Activated T-cell treated with anti-CD3 and anti-CD28 coated beads for 24 hours (primary cell): ENCODE measurements at regions not wholly inside any gene's neighbourhood (a gene's known extent, or its start where the extent isn't known, plus 50 kb on each side); places are given as distances from the start of the nearest gene placed in this dataset.

Experiments
- DNase-seq: peaks from one replicate; pipeline ENCODE4 v3.0.0-alpha.2; 2020; ENCODE audit warnings: low read depth

DNA sequence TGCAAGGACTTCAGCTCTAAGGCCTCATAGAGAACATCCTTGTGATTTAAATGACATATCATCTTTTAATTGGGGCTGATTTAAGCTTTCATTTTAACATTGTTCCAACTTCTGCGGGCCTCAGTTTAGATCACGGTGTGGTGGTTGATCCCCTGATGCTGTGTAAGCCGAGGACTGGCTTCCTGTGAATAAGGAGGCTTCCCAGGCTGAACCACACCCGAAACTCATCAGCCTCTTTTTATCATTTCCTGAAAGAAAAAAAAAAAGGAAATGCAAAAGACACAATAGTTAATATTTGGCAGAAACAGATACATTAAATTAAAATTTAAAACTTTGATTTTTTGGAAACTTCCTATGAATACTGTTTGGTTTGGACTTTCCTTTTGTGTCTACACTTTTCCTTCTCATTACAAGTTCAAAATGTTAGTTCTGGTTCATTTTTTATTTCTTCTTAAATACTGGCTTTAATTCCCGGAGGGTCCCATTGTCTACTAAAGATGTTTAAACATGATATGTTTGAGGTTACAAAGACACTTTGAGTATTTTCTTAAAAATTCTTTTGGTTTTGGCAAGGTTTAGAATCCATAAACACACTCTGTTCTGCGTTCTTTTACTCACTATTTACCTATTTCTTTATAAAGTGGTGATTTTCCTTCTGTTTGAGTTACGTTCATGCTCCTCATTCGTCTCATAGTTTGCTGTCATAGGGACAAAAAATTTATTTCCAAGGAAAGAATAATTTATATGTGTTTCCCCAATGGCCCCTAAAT lies 230.0 kb upstream of the SULF2 start:
- no peak for DNase-seq

DNA sequence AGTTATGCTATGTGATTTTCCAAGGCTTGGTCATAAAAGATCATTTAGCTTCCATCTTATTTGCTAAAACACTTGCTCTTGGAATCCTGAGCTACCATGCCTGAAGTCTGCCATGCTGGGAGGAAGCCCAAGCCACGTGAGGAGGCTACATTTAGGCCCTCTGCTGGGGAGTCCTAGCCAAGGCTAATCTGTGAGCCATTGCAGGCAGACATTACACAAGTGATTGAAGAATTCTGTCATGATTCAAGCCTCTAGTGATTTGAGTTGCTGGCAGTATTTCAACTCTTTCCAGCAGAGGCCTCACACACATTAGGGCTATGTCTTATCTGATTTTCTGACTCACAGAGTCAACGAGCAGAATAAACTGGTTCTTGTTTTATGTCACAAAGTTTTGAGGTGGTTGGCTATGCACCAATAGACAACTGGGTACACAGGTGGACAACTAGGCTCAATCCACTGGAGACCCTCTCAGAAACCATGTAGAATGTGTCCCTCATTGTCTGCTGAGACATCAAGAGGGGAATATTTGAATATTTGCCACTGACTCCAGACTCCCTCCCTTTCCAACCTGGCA lies 227.2 kb upstream of the SULF2 start:
- no peak for DNase-seq

DNA sequence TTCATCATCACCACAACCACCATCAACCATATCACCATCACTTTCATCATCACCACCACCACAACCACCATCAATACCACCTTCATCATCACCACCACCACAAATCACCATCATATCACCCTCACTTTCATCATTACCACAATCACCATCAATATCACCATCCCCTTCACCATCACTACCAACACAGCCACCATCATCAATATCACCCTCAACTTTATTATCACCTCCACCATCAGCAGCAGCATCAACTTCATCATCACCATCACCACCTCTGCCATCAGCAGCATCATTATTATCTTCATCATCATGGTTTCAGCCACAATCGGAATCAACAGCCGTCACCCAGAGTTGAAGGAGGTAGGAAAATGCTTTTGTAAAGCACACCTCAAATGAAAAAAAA lies 225.7 kb upstream of the SULF2 start:
- no peak for DNase-seq

DNA sequence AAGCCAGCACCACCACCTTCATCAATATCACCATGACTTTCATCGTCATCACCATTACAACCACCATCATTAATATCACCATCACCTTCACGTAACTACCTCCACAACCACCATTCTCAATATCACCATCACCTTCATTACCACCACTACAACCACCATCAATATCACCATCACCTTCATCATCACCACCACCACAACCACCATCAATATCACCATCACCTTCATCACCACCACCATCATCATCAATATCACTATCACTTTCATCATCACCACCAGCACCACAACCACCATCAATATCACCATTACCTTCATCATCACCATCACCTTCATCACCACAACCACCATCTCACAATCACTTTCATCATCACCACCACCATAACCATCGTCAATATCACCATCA lies 225.3 kb upstream of the SULF2 start:
- DNase-seq, result no peak

DNA sequence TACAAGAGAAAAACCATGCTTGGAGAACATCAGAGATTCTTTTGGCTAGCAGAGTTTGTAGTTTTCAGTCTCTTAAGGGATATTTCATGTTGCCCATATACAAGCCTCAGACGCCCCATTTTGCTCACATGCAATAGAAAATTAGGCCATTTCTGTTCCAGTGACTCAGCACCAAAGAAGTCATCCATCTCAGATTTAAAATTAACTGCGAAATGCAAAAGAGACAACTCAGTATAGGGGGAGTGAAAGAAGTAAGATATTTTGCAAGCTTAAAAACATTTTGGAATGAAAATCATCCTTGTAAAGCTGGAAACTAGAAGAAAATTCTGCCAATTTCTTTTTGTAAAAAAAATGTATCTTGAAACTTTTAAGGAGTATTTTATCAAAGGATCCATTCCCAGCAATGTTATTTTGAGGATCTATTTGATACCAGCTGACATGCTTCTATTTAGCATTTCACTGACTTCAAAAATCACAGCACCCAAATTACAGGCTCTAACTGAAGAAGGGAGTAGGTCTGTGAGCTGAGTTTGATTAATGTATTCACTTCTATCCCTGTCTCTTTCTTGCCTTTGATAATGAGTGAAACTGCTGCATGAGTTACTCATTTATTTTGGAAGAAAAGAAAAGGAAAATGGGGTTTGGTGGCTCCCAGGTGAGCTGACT lies 223.7 kb upstream of the SULF2 start:
- no peak for DNase-seq

DNA sequence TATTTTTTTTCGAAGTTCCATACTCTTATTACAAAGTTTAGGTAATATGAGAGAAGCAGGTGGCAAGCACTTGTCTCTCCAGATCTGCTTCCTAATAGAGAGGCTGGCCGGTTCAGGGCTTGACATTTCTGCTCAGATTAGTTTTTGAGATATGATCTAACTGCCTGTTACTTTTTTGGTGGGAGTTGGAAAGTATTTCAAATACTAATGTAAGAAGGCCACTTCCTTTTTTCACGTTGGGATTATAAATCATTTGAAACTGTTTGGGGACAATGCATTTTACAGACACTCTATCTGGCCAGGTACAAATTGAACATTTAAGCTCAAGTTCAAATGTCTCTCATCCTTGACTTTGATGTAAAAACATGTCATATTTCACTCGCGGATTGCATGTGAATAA lies 222.1 kb upstream of the SULF2 start:
- DNase-seq, result no peak

DNA sequence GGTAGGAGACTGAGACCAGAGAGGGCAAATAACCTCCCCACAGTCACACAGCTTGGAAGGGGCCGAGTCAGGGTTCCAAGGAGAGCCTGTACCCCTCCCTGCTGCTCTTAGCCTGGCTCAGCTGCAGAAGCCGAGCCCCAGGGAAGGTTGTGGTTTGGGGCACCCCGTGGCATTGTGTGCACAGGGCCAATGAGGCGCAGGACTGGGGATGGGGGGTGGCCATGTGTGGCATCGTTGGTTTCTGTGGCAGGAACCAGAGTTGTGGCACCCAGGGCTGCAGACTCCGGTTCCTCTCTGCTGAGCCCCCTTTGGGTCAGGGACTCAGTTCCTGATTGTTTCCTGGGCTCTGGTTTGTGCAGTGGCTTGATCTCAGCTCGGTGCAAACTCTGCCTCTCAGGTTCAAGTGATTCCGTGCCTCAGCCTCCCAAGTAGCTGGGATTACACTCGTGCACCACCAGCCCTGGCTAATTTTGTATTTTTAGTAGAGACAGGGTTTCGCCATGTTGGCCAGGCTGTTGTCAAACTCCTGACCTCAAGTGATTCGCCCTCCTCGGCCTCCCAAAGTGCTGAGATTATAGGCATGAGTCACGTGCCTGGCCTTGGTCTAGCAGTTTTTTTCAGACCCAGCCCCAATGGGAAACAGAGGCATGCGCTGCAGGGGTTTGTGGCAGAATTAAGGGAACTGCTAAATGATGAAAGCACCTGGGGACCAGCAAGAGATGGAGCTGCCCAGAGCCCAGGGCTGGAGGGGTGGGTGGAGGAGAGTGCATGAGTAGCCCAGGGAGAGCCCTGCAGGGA lies 221.0 kb upstream of the SULF2 start:
- no peak for DNase-seq

DNA sequence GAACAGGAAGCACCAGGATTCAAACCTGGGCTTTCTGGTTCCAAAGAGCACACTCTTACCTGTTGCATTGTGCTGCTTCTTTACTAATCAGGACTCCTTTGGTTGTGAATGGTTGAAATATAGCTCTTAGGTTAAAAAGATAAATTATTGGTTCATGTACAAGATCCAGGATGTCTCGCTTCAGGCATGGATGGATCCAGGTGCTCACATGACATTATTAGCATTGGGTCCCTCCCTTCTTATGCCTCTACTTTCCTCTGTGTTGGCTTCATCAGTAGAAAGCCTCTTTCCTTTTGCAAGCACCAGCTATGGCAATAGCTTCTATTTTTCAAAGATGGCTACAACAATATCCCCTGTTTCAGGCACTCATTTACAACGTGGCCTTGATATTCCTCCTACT lies 217.7 kb upstream of the SULF2 start:
- no peak for DNase-seq

DNA sequence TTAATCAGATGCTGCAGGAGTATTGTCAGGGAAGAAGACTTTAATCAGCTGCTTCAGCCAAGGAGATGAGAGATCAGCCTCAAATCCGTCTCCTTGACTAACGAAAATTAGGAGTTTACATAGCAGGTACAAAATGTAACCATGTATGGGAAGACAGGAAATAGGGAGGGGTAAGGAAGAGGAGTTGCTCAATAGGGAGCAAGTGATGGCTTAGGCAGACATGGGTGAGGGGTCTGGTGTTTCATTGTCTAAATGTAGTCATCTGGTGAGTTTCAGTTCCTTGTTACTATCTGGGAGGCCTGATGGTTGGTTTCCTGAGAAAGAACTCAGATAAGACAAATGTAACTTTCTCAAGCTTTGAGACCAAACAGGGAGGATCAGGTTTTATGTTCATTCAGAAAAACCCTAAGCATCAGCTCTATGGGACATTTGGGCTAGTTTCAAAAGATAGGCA lies 217.3 kb upstream of the SULF2 start:
- no peak for DNase-seq

DNA sequence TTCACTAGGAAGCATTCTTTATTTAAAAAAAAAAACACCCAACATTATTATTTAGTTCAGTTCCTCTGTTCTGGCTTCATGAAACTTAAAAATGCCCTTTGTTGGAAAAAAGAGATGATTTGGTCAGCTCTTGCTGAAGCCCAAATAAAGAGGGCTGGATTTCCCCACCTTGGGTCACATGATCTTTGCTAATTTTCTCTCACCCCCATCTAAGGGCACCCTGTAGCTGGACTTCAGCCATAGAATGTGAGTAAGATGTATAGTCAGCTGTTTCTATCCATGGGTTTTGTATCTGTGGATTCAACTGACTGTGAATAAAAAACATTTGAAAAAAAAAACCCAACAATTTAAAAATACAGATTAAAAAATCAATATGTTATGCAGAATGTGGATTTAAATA lies 213.9 kb upstream of the SULF2 start:
- DNase-seq, result no peak

DNA sequence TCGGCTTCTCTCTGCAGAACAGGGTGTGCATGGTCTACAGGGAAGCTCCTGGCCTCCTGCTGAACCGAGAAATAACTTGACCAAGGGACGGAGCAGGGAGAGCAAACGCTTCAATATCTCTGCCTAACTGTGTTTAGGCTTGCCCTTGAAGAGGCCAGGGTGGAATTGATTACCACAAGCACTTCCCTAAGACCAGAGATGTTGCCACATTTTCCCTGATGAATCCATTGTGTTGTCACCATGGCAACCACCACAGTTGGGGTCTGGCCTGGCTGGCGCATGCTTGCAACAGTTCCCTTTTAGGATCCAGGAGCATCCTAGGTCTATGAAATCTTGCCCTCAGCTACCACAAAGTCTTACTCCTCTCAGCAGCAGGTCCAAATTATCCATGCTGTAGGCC lies 213.5 kb upstream of the SULF2 start:
- no peak for DNase-seq

DNA sequence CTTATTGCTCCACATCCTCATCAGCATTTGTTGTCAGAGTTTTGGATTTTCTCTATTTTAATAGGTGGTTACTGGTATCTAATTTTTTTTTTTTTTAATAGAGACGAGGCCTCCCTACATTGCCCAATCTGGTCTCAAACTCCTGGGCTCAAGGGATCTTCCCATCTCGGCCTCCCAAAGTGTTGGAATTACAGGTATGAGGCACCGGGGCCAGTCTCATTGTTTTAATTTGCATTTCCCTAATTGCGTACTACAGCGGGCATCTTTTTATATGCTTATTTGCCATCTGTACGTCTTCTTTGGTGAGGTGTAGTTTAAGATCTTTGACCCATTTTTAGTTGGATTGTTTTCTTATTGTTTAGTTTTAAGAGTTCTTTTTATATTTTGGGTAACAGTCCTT lies 210.4 kb upstream of the SULF2 start:
- DNase-seq, result no peak

DNA sequence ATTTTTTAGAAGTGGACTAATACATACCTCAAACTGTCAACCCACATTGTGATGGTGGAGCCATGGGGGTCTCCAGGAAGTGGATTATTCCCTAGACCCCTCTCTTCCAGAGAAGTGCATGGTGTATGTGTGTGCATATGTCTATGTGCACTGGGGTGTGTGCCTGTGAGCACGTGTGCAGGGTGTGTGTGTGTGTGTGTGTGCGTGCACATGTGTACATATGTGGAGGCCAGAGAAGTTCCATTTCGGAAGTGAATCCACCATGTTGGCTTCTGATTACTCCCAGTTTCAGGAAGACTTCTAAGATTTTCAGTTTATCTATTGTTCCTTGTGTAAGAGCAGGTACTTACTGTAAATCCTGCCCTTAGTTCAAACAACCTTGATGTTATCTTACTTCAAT lies 208.5 kb upstream of the SULF2 start:
- DNase-seq, result no peak

DNA sequence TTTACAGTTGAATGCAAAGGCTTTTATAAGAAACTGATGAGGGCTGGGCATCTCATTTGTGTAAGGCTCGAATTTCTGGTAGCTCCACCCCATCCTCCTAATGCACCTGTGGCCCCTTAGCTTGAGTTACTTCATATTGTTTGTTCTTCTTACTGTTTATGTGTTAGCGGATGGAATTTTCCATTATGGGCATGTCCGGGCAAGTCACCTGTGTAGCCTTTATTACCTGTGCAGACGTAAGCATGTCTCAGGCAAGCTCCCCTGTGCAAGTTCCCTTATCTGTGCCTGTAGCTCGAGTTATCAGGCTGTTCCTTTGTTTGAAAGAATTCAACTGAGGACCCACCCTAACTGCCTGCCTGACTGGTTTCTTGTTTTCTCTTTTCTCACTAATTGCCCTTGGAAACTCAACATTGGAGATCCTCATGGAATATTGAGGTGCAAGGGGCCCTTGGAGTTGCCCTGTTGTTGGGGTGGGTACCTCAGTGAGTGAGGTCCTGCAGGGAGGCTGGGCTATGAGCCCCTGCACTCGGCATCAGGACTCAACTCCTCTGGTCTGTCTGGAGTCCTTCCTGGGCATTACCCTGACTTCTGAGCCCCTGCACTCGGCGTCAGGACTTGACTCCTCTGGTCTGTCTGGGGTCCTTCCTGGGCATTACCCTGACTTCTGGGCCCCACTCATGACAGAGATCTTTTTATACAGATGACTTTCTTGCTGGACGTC lies 207.9 kb upstream of the SULF2 start:
- DNase-seq, result no peak

DNA sequence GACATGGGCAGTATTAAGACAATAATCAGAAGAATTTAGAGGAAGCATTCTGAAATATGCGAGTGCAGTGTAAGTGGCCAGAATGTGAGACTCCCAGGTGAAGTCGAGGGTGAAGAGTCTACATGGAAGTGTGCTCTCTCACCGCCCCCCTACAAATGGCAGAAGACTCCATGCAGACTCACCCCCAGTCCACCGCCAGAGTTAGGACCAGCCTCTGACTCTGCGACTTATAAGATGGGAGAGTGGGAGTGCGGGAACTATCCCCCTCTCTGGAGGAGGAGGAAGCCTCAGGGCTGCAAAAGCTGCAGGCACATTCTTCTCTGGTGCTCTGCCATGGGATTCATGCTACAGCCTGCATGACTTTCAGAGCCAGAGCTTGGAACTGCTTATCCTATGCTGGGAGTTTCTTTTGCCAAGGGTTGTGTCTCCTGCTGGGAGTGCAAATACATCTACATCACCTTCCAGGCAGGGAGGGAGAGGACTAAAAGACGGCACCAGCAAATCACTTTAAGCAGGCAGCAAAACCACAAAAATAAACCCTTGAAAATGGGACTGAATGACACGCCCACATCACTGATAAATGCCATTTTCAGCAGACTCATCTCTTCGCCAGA lies 206.7 kb upstream of the SULF2 start:
- no peak for DNase-seq

DNA sequence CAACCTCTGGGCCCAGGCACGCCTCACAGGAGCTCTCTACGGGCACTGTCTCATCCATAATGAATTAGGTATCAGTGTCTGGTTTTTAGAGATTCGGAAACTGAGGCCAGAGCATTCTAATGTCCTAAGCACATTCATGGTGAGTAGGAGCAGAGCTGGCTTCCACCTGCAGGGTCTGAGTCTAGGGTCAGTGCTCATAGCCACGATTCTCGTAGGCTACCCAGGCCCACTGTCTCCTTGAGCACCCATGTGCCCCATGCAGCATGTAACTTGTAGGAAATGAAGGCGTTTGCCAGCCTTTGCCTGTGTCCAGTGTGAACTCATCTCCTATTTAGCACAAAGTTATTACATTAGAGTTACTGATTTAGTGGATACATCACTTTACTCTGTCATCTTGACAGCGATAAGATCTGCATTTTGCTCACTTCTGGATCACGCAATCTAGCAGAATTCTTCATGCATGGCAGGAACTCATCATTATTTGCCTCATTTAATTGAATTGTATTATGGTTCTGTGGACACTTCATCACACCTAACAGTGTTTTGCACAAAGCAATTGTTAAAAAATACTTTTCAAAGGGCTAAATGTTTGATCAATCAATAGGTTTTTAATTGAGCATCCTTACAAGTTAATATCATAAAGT lies 205.3 kb upstream of the SULF2 start:
- no peak for DNase-seq

DNA sequence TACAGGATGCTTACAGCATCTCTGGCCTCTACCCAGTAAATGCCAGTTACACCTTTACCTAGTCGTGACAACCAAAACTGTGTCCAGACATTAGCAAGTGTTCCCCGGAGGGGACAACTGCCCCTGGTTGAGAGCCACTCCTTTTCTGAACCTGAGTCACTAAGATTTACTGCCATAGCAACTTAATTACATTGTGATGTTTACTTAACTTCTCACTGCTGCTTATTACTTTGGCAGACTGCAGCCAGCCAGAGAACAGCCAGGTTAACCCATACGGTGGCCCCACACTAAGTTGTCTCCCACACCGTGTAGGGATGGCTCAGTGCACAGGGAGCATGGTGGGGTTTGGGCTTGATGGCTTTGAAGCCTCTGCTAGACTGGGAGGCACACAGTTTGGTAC lies 204.7 kb upstream of the SULF2 start:
- DNase-seq, result no peak

DNA sequence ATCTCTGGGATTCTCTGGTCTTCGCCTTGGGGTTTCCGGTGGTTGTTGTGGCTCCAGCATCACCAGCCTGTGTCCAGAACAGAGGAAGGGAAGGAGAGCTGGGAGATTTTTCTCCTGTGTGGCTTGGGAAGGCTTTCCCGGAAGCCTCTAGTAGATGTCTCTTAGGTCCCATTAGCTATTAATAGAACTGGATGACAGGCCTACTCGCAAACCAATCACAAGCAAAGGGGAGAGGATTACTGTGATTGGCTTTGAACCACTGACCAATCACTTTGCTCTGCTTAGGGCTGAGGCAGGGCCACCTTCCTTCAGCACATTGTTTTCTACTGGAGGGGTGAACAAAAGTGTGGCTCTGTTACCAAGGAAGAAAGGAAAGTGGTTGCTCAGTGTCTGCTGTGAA lies 203.4 kb upstream of the SULF2 start:
- no peak for DNase-seq

DNA sequence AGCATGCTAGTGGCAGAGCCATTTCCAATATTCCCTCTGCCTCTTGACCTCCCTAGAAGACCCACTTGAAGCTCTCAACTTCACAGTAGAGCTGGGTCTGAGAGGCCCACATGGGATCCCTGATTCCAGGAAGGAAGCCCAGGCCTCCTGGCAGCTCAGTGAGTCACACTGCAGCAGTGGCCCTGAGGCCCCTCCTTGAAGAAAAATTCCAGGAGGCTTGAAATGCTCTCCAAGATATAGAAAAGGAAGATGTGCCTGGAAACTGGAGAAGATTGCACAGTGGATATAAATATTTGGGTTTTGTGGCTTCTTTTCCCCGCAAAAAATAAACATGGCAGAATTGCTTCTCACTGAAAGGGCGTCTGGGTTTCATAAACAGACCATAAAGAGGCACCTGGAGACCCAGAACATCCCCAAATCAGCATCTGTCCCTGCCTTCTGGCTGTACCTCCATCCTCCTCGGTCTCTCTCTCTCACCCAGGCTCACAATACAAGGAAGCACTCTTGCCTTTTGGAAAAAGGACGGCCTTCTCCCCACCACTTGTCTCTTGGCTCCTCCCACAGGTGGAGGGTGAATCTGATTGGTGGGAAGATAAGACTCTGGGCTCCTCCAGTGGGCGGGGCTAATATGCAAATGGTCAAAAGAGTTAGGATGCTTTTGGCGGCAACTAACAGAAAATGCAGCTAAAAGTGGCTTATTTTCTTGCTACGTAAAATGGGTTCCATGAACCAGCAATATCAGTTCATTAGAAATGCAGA lies 200.0 kb upstream of the SULF2 start:
- no peak for DNase-seq

DNA sequence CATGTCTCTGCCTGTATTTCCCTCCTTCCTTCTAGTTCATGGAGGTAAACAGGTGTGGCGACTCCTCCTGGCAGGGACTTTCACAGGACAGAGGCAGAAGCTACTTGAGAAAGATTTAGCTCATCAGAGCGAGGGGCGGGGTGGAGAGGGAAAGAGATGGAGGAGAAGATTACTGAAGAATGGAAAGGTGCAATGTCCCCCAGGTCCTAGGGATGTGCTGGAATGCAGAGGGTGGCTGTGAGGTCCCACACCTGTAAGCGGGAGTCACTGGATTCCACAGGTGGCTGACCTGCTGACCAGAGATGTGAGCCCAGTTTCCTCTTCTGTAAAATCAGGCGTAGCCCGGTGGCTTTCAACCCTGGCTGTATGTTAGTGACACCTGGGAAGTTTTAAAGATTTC lies 199.2 kb upstream of the SULF2 start:
- no peak for DNase-seq
